Endothelial cell of umbilical vein (primary cell): ENCODE measurements at regions not wholly inside any gene's neighbourhood (a gene's known extent, or its start where the extent isn't known, plus 50 kb on each side); places are given as distances from the start of the nearest gene placed in this dataset.

Experiments used
- BruUV-seq: library from RNA; stranded (reverse); fragments of 400-500 nt; replicated peaks from 2 replicates; lab custom pipeline; 2021; lab: Mats Ljungman, UMichigan
- CTCF ChIA-PET: fragments of 300-600, 350-600 bp; sonication (Branson Sonifier 250); formaldehyde crosslinking; loops from one replicate; lab custom pipeline; 2021; ENCODE audit warnings: antibody characterized with exemption, inconsistent platforms; lab: Charles Lee
- POLR2A ChIA-PET: fragments of 300-600, 350-600 bp; sonication (Branson Sonifier 250); formaldehyde crosslinking; loops from one replicate; lab custom pipeline; 2021; ENCODE audit warnings: antibody characterized with exemption, inconsistent platforms; lab: Charles Lee
- DNase-seq: peaks from one replicate; pipeline ENCODE4 v3.0.0-alpha.2; 2011; ENCODE audit warnings: low read depth, low spot score
- FAIRE-seq: peaks from 2 replicates; lab custom pipeline; 2011; peaks lifted over from hg19 to GRCh38; lab: Jason Lieb, UNC
- H2AFZ ChIP-seq: 2 replicates; pipeline ENCODE4 v1.6.0; 2012; ENCODE audit warnings: low read depth, low read length, control low read depth, inconsistent platforms
- H3K27ac ChIP-seq: 2 replicates; pipeline ENCODE4 v1.5.1; 2011; ENCODE audit warnings: low read depth, mild to moderate bottlenecking, control low read depth, low read length, moderate library complexity; ENCODE audit not compliant: insufficient read depth
- H3K27me3 ChIP-seq, 2 experiments: 2 replicates each; pipeline versions ENCODE4 v1.6.0 to v1.6.1; 2011; ENCODE audit warnings: low read length in 2 of 2, mixed read lengths in 1 of 2; ENCODE audit not compliant: control insufficient read depth in 2 of 2, insufficient read depth in 2 of 2
- H3K36me3 ChIP-seq, 2 experiments: 2 replicates in 1 of 2; 3 replicates in 1 of 2; pipeline ENCODE4 v1.5.1; 2011; ENCODE audit warnings: low read length in 2 of 2, mild to moderate bottlenecking in 1 of 2, moderate library complexity in 1 of 2; ENCODE audit not compliant: control insufficient read depth in 2 of 2, insufficient read depth in 2 of 2; ENCODE audit errors: extremely low read depth in 1 of 2
- H3K4me1 ChIP-seq: 3 replicates; pipeline ENCODE4 v1.5.1; 2011; ENCODE audit warnings: mild to moderate bottlenecking, low read length; ENCODE audit not compliant: control insufficient read depth, insufficient read depth; ENCODE audit errors: extremely low read depth
- H3K4me2 ChIP-seq: 2 replicates; pipeline ENCODE4 v1.6.1; 2011; ENCODE audit warnings: low read length, control low read depth, mixed read lengths; ENCODE audit not compliant: insufficient read depth
- H3K4me3 ChIP-seq, 3 experiments: fragments of 200-600 bp in 1 of 3; sonication (generic), shearing (Covaris generic) in 1 of 3; replicated peaks in 1 of 3; 2 replicates each; pipeline ENCODE4 v1.5.1; 2011 to 2016; ENCODE audit warnings: control low read depth in 3 of 3, low read length in 3 of 3, mild to moderate bottlenecking in 2 of 3, inconsistent platforms in 1 of 3, low read depth in 1 of 3, moderate library complexity in 1 of 3; ENCODE audit not compliant: insufficient read depth in 1 of 3
- H3K79me2 ChIP-seq: 2 replicates; pipeline ENCODE4 v1.6.0; 2012; ENCODE audit warnings: low read length, inconsistent platforms; ENCODE audit not compliant: control insufficient read depth, insufficient read depth
- H3K9ac ChIP-seq: replicated peaks from 2 replicates; pipeline ENCODE3; 2011; ENCODE audit warnings: low read length, control low read depth; ENCODE audit not compliant: insufficient read depth; ENCODE audit errors: extremely low read depth
- H3K9me1 ChIP-seq: replicated peaks from 3 replicates; pipeline ENCODE4 v1.6.0; 2011; ENCODE audit warnings: mild to moderate bottlenecking, low read length; ENCODE audit not compliant: control insufficient read depth, insufficient read depth; ENCODE audit errors: extremely low read depth
- H3K9me3 ChIP-seq: replicated peaks from 2 replicates; pipeline ENCODE4 v1.5.1; 2012; ENCODE audit warnings: low read length, inconsistent platforms; ENCODE audit not compliant: control insufficient read depth, insufficient read depth
- H4K20me1 ChIP-seq: replicated peaks from 2 replicates; pipeline ENCODE3; 2011; ENCODE audit warnings: mild to moderate bottlenecking, low read length; ENCODE audit not compliant: control insufficient read depth, insufficient read depth; ENCODE audit errors: extremely low read depth
- EZH2 ChIP-seq: IDR thresholded peaks from 2 replicates; pipeline ENCODE4 v1.6.1; 2012; ENCODE audit warnings: borderline replicate concordance, low read depth, mild to moderate bottlenecking, moderate library complexity, low read length, inconsistent platforms; ENCODE audit not compliant: severe bottlenecking
- FOS ChIP-seq: IDR thresholded peaks from 2 replicates; pipeline ENCODE4 v1.6.1; 2011; ENCODE audit warnings: mild to moderate bottlenecking, low read length, moderate library complexity, borderline replicate concordance; ENCODE audit not compliant: insufficient read depth
- GATA2 ChIP-seq: IDR thresholded peaks from 2 replicates; pipeline ENCODE4 v1.7.0; 2011; ENCODE audit warnings: low read depth, mild to moderate bottlenecking, moderate library complexity, mixed read lengths, low read length; ENCODE audit not compliant: insufficient read length, insufficient read depth
- JUN ChIP-seq: IDR thresholded peaks from 2 replicates; pipeline ENCODE4 v1.6.1; 2011; ENCODE audit warnings: borderline replicate concordance, low read depth; ENCODE audit not compliant: insufficient read length, insufficient read depth
- MAX ChIP-seq: IDR thresholded peaks from 2 replicates; pipeline ENCODE4 v1.6.1; 2011; ENCODE audit not compliant: insufficient read depth, insufficient read length
- MYC ChIP-seq: IDR thresholded peaks from one replicate; pipeline ENCODE4 v1.6.1; 2011; ENCODE audit warnings: mild to moderate bottlenecking, low read depth, low read length
- POLR2A ChIP-seq: IDR thresholded peaks from 2 replicates; pipeline ENCODE4 v1.6.1; 2012; ENCODE audit warnings: low read depth, mild to moderate bottlenecking, control low read depth, low read length
- POLR2AphosphoS5 ChIP-seq: IDR thresholded peaks from 2 replicates; pipeline ENCODE4 v1.6.1; 2012; ENCODE audit warnings: low read depth, mild to moderate bottlenecking, control low read depth, low read length, moderate library complexity; ENCODE audit not compliant: insufficient read depth
- dilution Hi-C: fragments of 300-500 bp; cut with MboI; formaldehyde crosslinking; loops from one replicate; pipeline ENCODE4 v1.15.0; 2019; ENCODE audit warnings: low sequenced_read_pairs; ENCODE audit not compliant: extremely low pct_ligation_motif_present
- intact Hi-C: fragments of 100-400 bp; cut with micrococcal nuclease; formaldehyde crosslinking; loops from one replicate; pipeline ENCODE4 v1.10.0; 2022
- TF ChIP-seq, protein P1 (sequence below), 2 donors: IDR thresholded peaks; 1 replicate in 1 of 2; 2 replicates in 1 of 2; pipeline ENCODE4 v1.5.1; 2011; ENCODE audit warnings: low read length in 2 of 2, mild to moderate bottlenecking in 2 of 2, moderate library complexity in 2 of 2, control low read depth in 1 of 2, inconsistent platforms in 1 of 2, low read depth in 1 of 2; ENCODE audit not compliant: insufficient read depth in 1 of 2; ENCODE audit errors: extremely low read depth in 1 of 2

DNA sequence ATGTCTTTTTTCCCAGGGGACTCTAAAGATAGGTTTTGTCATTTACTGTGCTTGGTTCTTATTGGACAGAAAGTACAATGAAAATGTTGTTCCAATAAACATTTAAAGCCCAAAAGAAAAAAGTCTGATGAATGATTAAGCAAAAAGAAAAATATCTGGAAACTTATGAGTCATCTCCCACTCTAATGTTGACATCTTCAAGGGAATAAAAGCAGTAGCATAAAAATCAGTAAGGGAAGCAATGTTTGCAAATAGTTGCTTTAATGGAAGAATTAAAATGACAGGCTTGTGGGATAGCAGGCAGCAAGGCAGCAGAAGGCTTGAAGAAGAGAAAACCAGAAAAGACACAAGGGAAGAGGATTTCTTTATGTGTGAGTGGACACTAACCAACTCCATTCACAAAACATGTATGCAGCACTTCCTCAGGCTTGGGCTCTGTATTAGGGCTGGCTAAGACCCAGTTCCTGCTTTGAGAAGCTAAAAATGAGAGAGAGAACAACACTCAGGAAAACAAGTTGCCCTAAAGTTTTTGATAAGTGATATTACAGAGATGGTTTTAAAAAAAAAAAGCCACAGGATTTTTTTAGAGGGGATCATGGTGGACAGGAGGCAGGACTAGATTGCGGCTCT is 263.2 kb upstream of the NT5E start:
- CTCF ChIA-PET, result no interaction called here
- peak; percentile 56 for DNase-seq

DNA sequence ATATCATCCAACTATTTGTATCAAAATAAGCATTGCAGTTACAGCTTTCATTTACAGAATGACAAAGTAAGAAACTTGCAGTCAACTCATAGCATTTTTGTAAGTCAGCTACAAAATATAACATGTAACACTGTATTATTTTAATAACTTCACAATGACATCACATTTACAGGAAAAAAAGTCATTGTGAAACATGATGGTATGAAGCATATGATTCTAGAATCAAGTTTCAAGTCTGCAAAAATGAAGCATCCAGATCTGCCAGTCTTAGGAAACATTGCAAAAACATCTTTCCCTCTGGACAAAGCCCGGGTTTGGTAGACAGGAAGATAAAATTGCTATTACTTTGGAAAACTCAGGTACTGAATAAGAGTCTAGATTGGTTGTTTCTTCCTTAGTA is 263.9 kb upstream of the NT5E start:
- no peak for FAIRE-seq
- H3K4me2 ChIP-seq, result no peak overlapping the region

More for the DNA sequence above, 263.2 kb upstream of the NT5E start:
- no peak overlapping the region for H3K4me2 ChIP-seq
- no peaks in the 10 kb centered on the region for H3K4me1 ChIP-seq
- H3K36me3 ChIP-seq, result no peaks in the 10 kb centered on the region
- intact Hi-C loops (no loop called here), dilution Hi-C loops (no loop called here)
- no peak overlapping the region for H2AFZ ChIP-seq
- no peaks in the 10 kb centered on the region for H4K20me1 ChIP-seq
- no peak for FAIRE-seq
- TF ChIP-seq FOS (peak; percentile 67), EZH2 (no peak), POLR2A (no peak), MYC (no peak), JUN (peak; percentile 22)
- TF ChIP-seq, protein P1, sequence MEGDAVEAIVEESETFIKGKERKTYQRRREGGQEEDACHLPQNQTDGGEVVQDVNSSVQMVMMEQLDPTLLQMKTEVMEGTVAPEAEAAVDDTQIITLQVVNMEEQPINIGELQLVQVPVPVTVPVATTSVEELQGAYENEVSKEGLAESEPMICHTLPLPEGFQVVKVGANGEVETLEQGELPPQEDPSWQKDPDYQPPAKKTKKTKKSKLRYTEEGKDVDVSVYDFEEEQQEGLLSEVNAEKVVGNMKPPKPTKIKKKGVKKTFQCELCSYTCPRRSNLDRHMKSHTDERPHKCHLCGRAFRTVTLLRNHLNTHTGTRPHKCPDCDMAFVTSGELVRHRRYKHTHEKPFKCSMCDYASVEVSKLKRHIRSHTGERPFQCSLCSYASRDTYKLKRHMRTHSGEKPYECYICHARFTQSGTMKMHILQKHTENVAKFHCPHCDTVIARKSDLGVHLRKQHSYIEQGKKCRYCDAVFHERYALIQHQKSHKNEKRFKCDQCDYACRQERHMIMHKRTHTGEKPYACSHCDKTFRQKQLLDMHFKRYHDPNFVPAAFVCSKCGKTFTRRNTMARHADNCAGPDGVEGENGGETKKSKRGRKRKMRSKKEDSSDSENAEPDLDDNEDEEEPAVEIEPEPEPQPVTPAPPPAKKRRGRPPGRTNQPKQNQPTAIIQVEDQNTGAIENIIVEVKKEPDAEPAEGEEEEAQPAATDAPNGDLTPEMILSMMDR (IDR thresholded peaks at IDR 0.05; ENCODE audit: extremely low read depth in 1 of 2, insufficient read depth in 1 of 2, low read depth in 1 of 2, low read length in 2 of 2), result no peak
- H3K27ac ChIP-seq, result no peak overlapping the region
- H3K79me2 ChIP-seq, result no peaks in the 10 kb centered on the region
- no peaks in the 10 kb centered on the region for H3K27me3 ChIP-seq
- no peaks in the 10 kb centered on the region for H3K9me1 ChIP-seq
- H3K9me3 ChIP-seq, result no peaks in the 10 kb centered on the region
- H3K4me3 ChIP-seq, result no peak overlapping the region
- POLR2A ChIA-PET, result no interaction called here
- BruUV-seq, result no TSS peak
- no peak overlapping the region for H3K9ac ChIP-seq

More for the DNA sequence above, 263.9 kb upstream of the NT5E start:
- H2AFZ ChIP-seq, result no peak overlapping the region
- no peak overlapping the region for H3K27ac ChIP-seq
- POLR2A ChIA-PET, result no interaction called here
- no peaks in the 10 kb centered on the region for H4K20me1 ChIP-seq
- BruUV-seq, result no TSS peak
- H3K27me3 ChIP-seq, result no peaks in the 10 kb centered on the region
- H3K4me3 ChIP-seq, result no peak overlapping the region
- H3K4me1 ChIP-seq, result no peaks in the 10 kb centered on the region
- no peaks in the 10 kb centered on the region for H3K36me3 ChIP-seq
- no peaks in the 10 kb centered on the region for H3K9me3 ChIP-seq
- intact Hi-C loops (no loop called here), dilution Hi-C loops (no loop called here)
- no peaks in the 10 kb centered on the region for H3K79me2 ChIP-seq
- no peak for DNase-seq
- H3K9me1 ChIP-seq, result no peaks in the 10 kb centered on the region
- no peak for TF ChIP-seq MYC
- TF ChIP-seq GATA2, result no peak
- TF ChIP-seq POLR2A, result no peak
- TF ChIP-seq, protein P1 (IDR thresholded peaks at IDR 0.05; ENCODE audit: extremely low read depth in 1 of 2, insufficient read depth in 1 of 2, low read depth in 1 of 2, low read length in 2 of 2), result no peak
- TF ChIP-seq POLR2AphosphoS5, result no peak
- no peak for TF ChIP-seq MAX
- no peak for TF ChIP-seq JUN
- TF ChIP-seq FOS, result no peak
- CTCF ChIA-PET, result no interaction called here
- no peak overlapping the region for H3K9ac ChIP-seq
